HepG2 (cell line): ENCODE measurements at regions not wholly inside any gene's neighbourhood (a gene's known extent, or its start where the extent isn't known, plus 50 kb on each side); places are given as distances from the start of the nearest gene placed in this dataset.

Experiments used
- ATAC-seq: fragments of 200-7000 bp; cut with Tn5 transposase; 3 replicates; pipeline ENCODE4 v1.9.1; 2020; ENCODE audit warnings: mild to moderate bottlenecking, moderate library complexity
- BruUV-seq: library from RNA; stranded (reverse); fragments of 400-500 nt; replicated peaks from 2 replicates; lab custom pipeline; 2021; lab: Mats Ljungman, UMichigan
- CTCF ChIA-PET: fragments of 300-600 bp; formaldehyde crosslinking; extraction: SDS; loops from one replicate; lab custom pipeline; 2021; ENCODE audit warnings: low total read pairs, inconsistent platforms, low intra/inter-chr PET ratio; lab: Yijun Ruan, JAX
- POLR2A ChIA-PET: fragments of 350-600 bp; sonication (Branson Sonifier 250); formaldehyde crosslinking; loops from one replicate; lab custom pipeline; 2020; ENCODE audit warnings: antibody characterized with exemption, inconsistent platforms; lab: Yijun Ruan, JAX
- DNase-seq: peaks from one replicate; pipeline ENCODE4 v3.0.0-alpha.2; 2015; ENCODE audit warnings: low spot score
- FAIRE-seq: peaks from 3 replicates; lab custom pipeline; 2011; peaks lifted over from hg19 to GRCh38; lab: Jason Lieb, UNC
- H2AFZ ChIP-seq: one replicate; pipeline ENCODE4 v1.6.1; 2011; ENCODE audit warnings: low read length, inconsistent platforms
- H3K27ac ChIP-seq: fragments of 300-600 bp; 3 replicates; pipeline ENCODE4 v1.8.0; 2011; ENCODE audit warnings: mixed run types, mild to moderate bottlenecking, mixed read lengths, low read length, inconsistent platforms; ENCODE audit not compliant: insufficient read depth; ENCODE audit errors: extremely low read length
- H3K27me3 ChIP-seq, 2 experiments: fragments of 200-600 bp in 1 of 2; 2 replicates in 1 of 2; 3 replicates in 1 of 2; pipeline versions ENCODE4 v1.6.0 to v1.8.0; 2011; ENCODE audit warnings: low read length in 2 of 2, mild to moderate bottlenecking in 2 of 2, moderate library complexity in 2 of 2, inconsistent platforms in 1 of 2; ENCODE audit not compliant: insufficient read depth in 2 of 2, control insufficient read depth in 1 of 2
- H3K36me3 ChIP-seq, 2 experiments: fragments of 200-600 bp in 1 of 2; replicated peaks in 1 of 2; 2 replicates in 1 of 2; 3 replicates in 1 of 2; pipeline versions ENCODE4 v1.5.1 to v1.8.0; 2011; ENCODE audit warnings: low read length in 2 of 2, inconsistent platforms in 1 of 2; ENCODE audit not compliant: insufficient read depth in 2 of 2, control insufficient read depth in 1 of 2
- H3K4me1 ChIP-seq: 2 replicates; pipeline ENCODE4 v1.5.1; 2012; ENCODE audit warnings: low read length, inconsistent platforms; ENCODE audit not compliant: insufficient read depth
- H3K4me2 ChIP-seq: 2 replicates; pipeline ENCODE4 v1.6.0; 2011; ENCODE audit warnings: low read depth, low read length, inconsistent platforms
- H3K4me3 ChIP-seq, 3 experiments: fragments of 200-600 bp in 1 of 3; sonication (generic), shearing (Covaris generic) in 1 of 3; replicated peaks in 1 of 3; 2 replicates each; pipeline ENCODE4 v1.5.1; 2011 to 2016; ENCODE audit warnings: low read length in 3 of 3, inconsistent platforms in 2 of 3, low read depth in 2 of 3, mild to moderate bottlenecking in 2 of 3, control low read depth in 1 of 3, mixed read lengths in 1 of 3; ENCODE audit not compliant: insufficient read depth in 1 of 3
- H3K79me2 ChIP-seq: one replicate; pipeline ENCODE4 v1.6.1; 2011; ENCODE audit warnings: low read length, inconsistent platforms; ENCODE audit not compliant: insufficient read depth
- H3K9ac ChIP-seq: 2 replicates; pipeline ENCODE4 v1.6.0; 2011; ENCODE audit warnings: mild to moderate bottlenecking, low read depth, low read length, inconsistent platforms; ENCODE audit not compliant: insufficient read depth
- H3K9me3 ChIP-seq: 2 replicates; pipeline ENCODE4 v1.5.1; 2012; ENCODE audit warnings: mild to moderate bottlenecking, low read length
- H4K20me1 ChIP-seq: 2 replicates; pipeline ENCODE4 v1.6.0; 2011; ENCODE audit warnings: inconsistent platforms, mild to moderate bottlenecking, low read length, moderate library complexity; ENCODE audit not compliant: insufficient read depth
- MNT ChIP-seq: fragments of 450-650 bp; IDR thresholded peaks from 2 replicates; pipeline ENCODE4 v1.6.1; 2016
- ZNF44 ChIP-seq: sonication (generic); formaldehyde crosslinking; IDR thresholded peaks from 2 replicates; pipeline ENCODE4 v1.5.1; 2020; ENCODE audit warnings: mild to moderate bottlenecking, missing genetic modification reagents
- WGBS: methylation state at CpG from one replicate; pipeline ENCODE4 v1.1.6; 2017; ENCODE audit warnings: low lambda C conversion rate; 5-methylcytosine and 5-hydroxymethylcytosine counted together
- in situ Hi-C: cut with HindIII; loops from 2 replicates; pipeline ENCODE4 v1.10.0; 2017; ENCODE audit warnings: low pct_unique_long_range_greater_than_20kb; ENCODE audit not compliant: extremely low pct_ligation_motif_present
- intact Hi-C: fragments of 100-400 bp; cut with micrococcal nuclease; formaldehyde crosslinking; loops from one replicate; pipeline ENCODE4 v1.10.0; 2022; ENCODE audit not compliant: unreplicated experiment
- TF ChIP-seq, protein P1 (sequence below): sonication (generic); formaldehyde crosslinking; IDR thresholded peaks from 2 replicates; pipeline ENCODE4 v1.8.1; 2023; ENCODE audit warnings: missing genetic modification reagents, mild to moderate bottlenecking, borderline replicate concordance
- TF ChIP-seq, protein P2 (sequence below): sonication (generic); formaldehyde crosslinking; IDR thresholded peaks from 2 replicates; pipeline ENCODE4 v1.5.1; 2020; ENCODE audit warnings: mild to moderate bottlenecking, missing genetic modification reagents, moderate library complexity
- TF ChIP-seq, protein P3 (sequence below): sonication (generic); formaldehyde crosslinking; IDR thresholded peaks from 2 replicates; pipeline ENCODE4 v1.4.0; 2020; ENCODE audit warnings: mild to moderate bottlenecking, low read depth, missing genetic modification reagents

DNA sequence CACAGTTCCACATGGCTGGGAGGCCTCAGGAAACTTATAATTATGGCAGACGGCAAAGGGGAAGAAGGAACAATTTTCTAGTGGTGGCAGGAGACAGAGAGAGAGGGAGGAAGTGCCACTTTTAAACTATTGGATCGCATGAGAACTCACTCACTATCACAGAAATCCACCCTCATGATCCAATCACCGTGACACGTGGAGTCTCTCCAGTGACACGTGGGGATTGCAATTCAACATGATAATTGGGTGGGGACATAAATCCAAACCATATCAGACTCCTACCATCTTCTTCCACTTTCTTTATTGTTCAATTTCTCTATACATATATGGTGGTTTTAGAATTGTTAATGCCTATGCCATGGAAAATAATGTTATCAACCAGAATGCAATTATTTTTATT lies 103.7 kb upstream of the SYT1 start:
- CTCF ChIA-PET = no interaction called here

More for the DNA sequence above, 103.7 kb upstream of the SYT1 start:
- Histone ChIP-seq H3K36me3 (no peaks in the 10 kb centered on the region), H3K27ac (no peak overlapping the region), H3K4me3 (no peak overlapping the region), H3K79me2 (no peaks in the 10 kb centered on the region), H3K4me2 (no peak overlapping the region), H3K27me3 (no peaks in the 10 kb centered on the region), H3K4me1 (no peaks in the 10 kb centered on the region), H2AFZ (no peak overlapping the region), H3K9me3 (no peaks in the 10 kb centered on the region), H3K9ac (no peak overlapping the region), H4K20me1 (no peaks in the 10 kb centered on the region)
- FAIRE-seq (no peak), ATAC-seq (no peak), DNase-seq (no peak)
- intact Hi-C loops = no loop called here
- no peak for TF ChIP-seq ZNF44 (CRISPR knock-in tag)
- peak; percentile 100 for TF ChIP-seq MNT
- TF ChIP-seq, protein P1, sequence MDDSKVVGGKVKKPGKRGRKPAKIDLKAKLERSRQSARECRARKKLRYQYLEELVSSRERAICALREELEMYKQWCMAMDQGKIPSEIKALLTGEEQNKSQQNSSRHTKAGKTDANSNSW (CRISPR knock-in tag) = no peak
- TF ChIP-seq, protein P2, sequence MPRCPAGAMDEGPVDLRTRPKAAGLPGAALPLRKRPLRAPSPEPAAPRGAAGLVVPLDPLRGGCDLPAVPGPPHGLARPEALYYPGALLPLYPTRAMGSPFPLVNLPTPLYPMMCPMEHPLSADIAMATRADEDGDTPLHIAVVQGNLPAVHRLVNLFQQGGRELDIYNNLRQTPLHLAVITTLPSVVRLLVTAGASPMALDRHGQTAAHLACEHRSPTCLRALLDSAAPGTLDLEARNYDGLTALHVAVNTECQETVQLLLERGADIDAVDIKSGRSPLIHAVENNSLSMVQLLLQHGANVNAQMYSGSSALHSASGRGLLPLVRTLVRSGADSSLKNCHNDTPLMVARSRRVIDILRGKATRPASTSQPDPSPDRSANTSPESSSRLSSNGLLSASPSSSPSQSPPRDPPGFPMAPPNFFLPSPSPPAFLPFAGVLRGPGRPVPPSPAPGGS (CRISPR knock-in tag) = no peak
- TF ChIP-seq, protein P3, sequence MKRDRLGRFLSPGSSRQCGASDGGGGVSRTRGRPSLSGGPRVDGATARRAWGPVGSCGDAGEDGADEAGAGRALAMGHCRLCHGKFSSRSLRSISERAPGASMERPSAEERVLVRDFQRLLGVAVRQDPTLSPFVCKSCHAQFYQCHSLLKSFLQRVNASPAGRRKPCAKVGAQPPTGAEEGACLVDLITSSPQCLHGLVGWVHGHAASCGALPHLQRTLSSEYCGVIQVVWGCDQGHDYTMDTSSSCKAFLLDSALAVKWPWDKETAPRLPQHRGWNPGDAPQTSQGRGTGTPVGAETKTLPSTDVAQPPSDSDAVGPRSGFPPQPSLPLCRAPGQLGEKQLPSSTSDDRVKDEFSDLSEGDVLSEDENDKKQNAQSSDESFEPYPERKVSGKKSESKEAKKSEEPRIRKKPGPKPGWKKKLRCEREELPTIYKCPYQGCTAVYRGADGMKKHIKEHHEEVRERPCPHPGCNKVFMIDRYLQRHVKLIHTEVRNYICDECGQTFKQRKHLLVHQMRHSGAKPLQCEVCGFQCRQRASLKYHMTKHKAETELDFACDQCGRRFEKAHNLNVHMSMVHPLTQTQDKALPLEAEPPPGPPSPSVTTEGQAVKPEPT = no peak
- BruUV-seq = no TSS peak
- POLR2A ChIA-PET = no interaction called here
- 10% methylated on average over 5 of the region's 5 CpGs for WGBS
- in situ Hi-C loops = no loop called here
